Sigmoid colon (tissue), 4 donors: ENCODE measurements at regions not wholly inside any gene's neighbourhood (a gene's known extent, or its start where the extent isn't known, plus 50 kb on each side); places are given as distances from the start of the nearest gene placed in this dataset.

Experiments
- EP300 ChIP-seq, 4 donors: sonication (generic); formaldehyde crosslinking; IDR thresholded peaks; one replicate each; pipeline ENCODE4 v1.6.1; 2017; ENCODE audit warnings: antibody characterized with exemption in 4 of 4
- POLR2A ChIP-seq, 2 donors: fragments of 450-650 bp; IDR thresholded peaks; one replicate each; pipeline ENCODE4 v1.6.1; 2016; ENCODE audit warnings: antibody characterized with exemption in 2 of 2, mild to moderate bottlenecking in 2 of 2, moderate library complexity in 2 of 2
- POLR2AphosphoS5 ChIP-seq, 4 donors: sonication (generic); formaldehyde crosslinking; IDR thresholded peaks; one replicate each; pipeline ENCODE4 v1.6.1; 2017; ENCODE audit warnings: antibody characterized with exemption in 4 of 4
- TF ChIP-seq, protein P1 (sequence below), 4 experiments: fragments of 450-650 bp in 3 of 4; fragments of 200-600 bp in 1 of 4; IDR thresholded peaks; one replicate each; pipeline ENCODE4 v1.5.1; 2016 to 2019; ENCODE audit warnings: antibody characterized with exemption in 4 of 4, mild to moderate bottlenecking in 3 of 4, moderate library complexity in 2 of 4

DNA sequence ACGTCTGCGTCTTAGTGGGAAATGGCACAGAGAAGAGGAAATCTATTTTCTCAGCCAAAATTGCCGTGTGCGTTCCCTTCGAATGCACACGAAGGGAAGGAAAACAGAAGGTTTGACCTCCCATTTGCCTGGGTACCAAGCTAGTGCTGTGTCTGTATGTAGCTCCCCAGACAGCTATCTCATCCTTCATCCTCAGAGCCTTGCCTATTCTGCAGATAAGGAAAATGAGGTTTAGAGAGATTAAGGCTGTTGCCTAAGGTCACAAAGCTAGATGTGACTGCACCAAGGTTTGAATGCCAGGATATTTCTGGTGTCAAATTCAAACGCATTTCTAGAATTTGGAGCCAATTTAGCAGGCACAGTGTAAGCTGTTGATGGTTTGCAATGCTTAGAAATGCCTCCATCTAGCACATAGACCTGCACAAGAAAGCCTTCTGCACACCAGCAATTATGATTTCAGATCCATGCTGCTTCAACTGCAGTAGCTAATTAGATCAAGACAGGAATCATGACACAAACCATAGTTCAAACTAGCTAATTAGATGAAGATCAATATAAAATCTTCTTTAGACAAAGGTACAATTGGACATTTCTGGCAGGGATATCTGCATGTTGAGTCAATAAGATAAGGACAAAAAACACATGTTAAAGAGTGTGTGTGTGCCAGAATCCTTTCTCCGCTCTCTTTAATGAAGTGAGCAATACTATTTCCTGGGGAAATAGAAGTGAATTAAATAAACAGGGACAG, 115.1 kb downstream of the CMPK2 start:
- TF ChIP-seq, protein P1, sequence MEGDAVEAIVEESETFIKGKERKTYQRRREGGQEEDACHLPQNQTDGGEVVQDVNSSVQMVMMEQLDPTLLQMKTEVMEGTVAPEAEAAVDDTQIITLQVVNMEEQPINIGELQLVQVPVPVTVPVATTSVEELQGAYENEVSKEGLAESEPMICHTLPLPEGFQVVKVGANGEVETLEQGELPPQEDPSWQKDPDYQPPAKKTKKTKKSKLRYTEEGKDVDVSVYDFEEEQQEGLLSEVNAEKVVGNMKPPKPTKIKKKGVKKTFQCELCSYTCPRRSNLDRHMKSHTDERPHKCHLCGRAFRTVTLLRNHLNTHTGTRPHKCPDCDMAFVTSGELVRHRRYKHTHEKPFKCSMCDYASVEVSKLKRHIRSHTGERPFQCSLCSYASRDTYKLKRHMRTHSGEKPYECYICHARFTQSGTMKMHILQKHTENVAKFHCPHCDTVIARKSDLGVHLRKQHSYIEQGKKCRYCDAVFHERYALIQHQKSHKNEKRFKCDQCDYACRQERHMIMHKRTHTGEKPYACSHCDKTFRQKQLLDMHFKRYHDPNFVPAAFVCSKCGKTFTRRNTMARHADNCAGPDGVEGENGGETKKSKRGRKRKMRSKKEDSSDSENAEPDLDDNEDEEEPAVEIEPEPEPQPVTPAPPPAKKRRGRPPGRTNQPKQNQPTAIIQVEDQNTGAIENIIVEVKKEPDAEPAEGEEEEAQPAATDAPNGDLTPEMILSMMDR (IDR thresholded peaks at IDR 0.05): no peak
- TF ChIP-seq POLR2AphosphoS5 (IDR thresholded peaks at IDR 0.05): no peak
- TF ChIP-seq POLR2A (IDR thresholded peaks at IDR 0.05): no peak
- TF ChIP-seq EP300 (IDR thresholded peaks at IDR 0.05): no peak
